HL-60 (cell line): ENCODE measurements at regions not wholly inside any gene's neighbourhood (a gene's known extent, or its start where the extent isn't known, plus 50 kb on each side); places are given as distances from the start of the nearest gene placed in this dataset.

Source experiments
- GABPA ChIP-seq: IDR thresholded peaks from 2 replicates; pipeline ENCODE4 v1.6.1; 2012; ENCODE audit warnings: low read depth
- POLR2AphosphoS5 ChIP-seq: IDR thresholded peaks from 2 replicates; pipeline ENCODE4 v1.6.1; 2012; ENCODE audit warnings: low read depth
- SPI1 ChIP-seq: IDR thresholded peaks from 2 replicates; pipeline ENCODE4 v1.6.1; 2012; ENCODE audit warnings: low read depth, mild to moderate bottlenecking, borderline replicate concordance
- TF ChIP-seq, protein P1 (sequence below): IDR thresholded peaks from one replicate; pipeline ENCODE4 v1.5.1; 2011; ENCODE audit warnings: low read length, control low read depth, inconsistent platforms; ENCODE audit not compliant: insufficient read depth
- TF ChIP-seq, protein P2 (sequence below): IDR thresholded peaks from 2 replicates; pipeline ENCODE4 v1.6.1; 2012; ENCODE audit warnings: low read depth; ENCODE audit not compliant: insufficient replicate concordance

DNA sequence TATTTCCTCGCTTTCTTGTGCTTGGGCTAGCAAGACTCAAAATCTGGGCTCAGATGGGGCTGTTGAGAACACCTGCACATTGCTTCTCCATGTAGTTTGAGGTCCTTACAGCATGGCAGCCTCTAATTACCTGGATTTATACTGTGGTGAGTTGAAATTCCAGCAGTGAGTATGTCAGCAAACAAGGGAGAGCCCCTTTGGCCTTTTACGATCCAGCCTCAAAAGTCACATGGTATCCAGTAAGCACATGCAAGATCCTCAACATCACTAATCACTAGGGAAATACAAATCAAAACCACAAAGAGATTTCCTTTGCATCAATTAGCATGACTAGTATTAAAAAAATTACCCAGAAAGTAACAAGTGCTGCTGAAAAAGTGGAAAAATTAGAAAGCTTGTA lies 787.8 kb downstream of the NLGN4Y start:
- TF ChIP-seq, protein P1, sequence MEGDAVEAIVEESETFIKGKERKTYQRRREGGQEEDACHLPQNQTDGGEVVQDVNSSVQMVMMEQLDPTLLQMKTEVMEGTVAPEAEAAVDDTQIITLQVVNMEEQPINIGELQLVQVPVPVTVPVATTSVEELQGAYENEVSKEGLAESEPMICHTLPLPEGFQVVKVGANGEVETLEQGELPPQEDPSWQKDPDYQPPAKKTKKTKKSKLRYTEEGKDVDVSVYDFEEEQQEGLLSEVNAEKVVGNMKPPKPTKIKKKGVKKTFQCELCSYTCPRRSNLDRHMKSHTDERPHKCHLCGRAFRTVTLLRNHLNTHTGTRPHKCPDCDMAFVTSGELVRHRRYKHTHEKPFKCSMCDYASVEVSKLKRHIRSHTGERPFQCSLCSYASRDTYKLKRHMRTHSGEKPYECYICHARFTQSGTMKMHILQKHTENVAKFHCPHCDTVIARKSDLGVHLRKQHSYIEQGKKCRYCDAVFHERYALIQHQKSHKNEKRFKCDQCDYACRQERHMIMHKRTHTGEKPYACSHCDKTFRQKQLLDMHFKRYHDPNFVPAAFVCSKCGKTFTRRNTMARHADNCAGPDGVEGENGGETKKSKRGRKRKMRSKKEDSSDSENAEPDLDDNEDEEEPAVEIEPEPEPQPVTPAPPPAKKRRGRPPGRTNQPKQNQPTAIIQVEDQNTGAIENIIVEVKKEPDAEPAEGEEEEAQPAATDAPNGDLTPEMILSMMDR = no peak
- TF ChIP-seq, protein P2, sequence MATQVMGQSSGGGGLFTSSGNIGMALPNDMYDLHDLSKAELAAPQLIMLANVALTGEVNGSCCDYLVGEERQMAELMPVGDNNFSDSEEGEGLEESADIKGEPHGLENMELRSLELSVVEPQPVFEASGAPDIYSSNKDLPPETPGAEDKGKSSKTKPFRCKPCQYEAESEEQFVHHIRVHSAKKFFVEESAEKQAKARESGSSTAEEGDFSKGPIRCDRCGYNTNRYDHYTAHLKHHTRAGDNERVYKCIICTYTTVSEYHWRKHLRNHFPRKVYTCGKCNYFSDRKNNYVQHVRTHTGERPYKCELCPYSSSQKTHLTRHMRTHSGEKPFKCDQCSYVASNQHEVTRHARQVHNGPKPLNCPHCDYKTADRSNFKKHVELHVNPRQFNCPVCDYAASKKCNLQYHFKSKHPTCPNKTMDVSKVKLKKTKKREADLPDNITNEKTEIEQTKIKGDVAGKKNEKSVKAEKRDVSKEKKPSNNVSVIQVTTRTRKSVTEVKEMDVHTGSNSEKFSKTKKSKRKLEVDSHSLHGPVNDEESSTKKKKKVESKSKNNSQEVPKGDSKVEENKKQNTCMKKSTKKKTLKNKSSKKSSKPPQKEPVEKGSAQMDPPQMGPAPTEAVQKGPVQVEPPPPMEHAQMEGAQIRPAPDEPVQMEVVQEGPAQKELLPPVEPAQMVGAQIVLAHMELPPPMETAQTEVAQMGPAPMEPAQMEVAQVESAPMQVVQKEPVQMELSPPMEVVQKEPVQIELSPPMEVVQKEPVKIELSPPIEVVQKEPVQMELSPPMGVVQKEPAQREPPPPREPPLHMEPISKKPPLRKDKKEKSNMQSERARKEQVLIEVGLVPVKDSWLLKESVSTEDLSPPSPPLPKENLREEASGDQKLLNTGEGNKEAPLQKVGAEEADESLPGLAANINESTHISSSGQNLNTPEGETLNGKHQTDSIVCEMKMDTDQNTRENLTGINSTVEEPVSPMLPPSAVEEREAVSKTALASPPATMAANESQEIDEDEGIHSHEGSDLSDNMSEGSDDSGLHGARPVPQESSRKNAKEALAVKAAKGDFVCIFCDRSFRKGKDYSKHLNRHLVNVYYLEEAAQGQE = no peak
- TF ChIP-seq POLR2AphosphoS5 (no peak), GABPA (no peak), SPI1 (no peak)
